HEK293 (cell line): ENCODE measurements at regions not wholly inside any gene's neighbourhood (a gene's known extent, or its start where the extent isn't known, plus 50 kb on each side); places are given as distances from the start of the nearest gene placed in this dataset.

ENCODE experiments used
- CTCF ChIA-PET: fragments of 350-600 bp; formaldehyde crosslinking; extraction: SDS; loops from one replicate; lab custom pipeline; 2021; ENCODE audit warnings: antibody characterized with exemption; lab: Yijun Ruan, JAX
- POLR2A ChIA-PET: fragments of 300-600 bp; formaldehyde crosslinking; extraction: SDS; loops from one replicate; lab custom pipeline; 2020; ENCODE audit warnings: antibody characterized with exemption, inconsistent platforms; lab: Yijun Ruan, JAX
- H3K27ac ChIP-seq: fragments of 200-500 bp; sonication (Bioruptor generic); 2 replicates; pipeline ENCODE4 v1.5.1; 2014; ENCODE audit warnings: low read depth, low read length, control low read depth, inconsistent platforms; ENCODE audit errors: extremely low read depth
- H3K36me3 ChIP-seq, 2 experiments: fragments of 200-500 bp in 1 of 2; sonication (Bioruptor generic) in 1 of 2; 1 replicate in 1 of 2; 2 replicates in 1 of 2; pipeline ENCODE4 v1.5.1; 2014 to 2017; ENCODE audit warnings: inconsistent platforms in 2 of 2, low read length in 2 of 2; ENCODE audit not compliant: control insufficient read depth in 2 of 2, insufficient read depth in 1 of 2
- H3K4me1 ChIP-seq: fragments of 200-500 bp; sonication (Bioruptor generic); 2 replicates; pipeline ENCODE4 v1.5.1; 2014; ENCODE audit warnings: mild to moderate bottlenecking, low read length, inconsistent platforms; ENCODE audit not compliant: control insufficient read depth, insufficient read depth
- H3K4me3 ChIP-seq: 2 replicates; pipeline ENCODE4 v1.5.1; 2011; ENCODE audit warnings: low read depth, mild to moderate bottlenecking, control low read depth, low read length, moderate library complexity
- H3K9me3 ChIP-seq: fragments of 200-500 bp; sonication (Bioruptor generic); 2 replicates; pipeline ENCODE4 v1.5.1; 2014; ENCODE audit warnings: low read depth, low read length, inconsistent platforms; ENCODE audit not compliant: control insufficient read depth, insufficient read depth
- BCL6B ChIP-seq: fragments of 450-650 bp; formaldehyde crosslinking; IDR thresholded peaks from 2 replicates; pipeline ENCODE4 v1.5.1; 2017; ENCODE audit warnings: missing biosample characterization, missing genetic modification characterization
- EGR2 ChIP-seq: fragments of 450-650 bp; formaldehyde crosslinking; IDR thresholded peaks from 2 replicates; pipeline ENCODE4 v1.5.1; 2016; ENCODE audit warnings: low read depth, missing biosample characterization, missing genetic modification characterization
- KLF17 ChIP-seq: fragments of 450-650 bp; formaldehyde crosslinking; IDR thresholded peaks from 2 replicates; pipeline ENCODE4 v1.5.1; 2016; ENCODE audit warnings: missing biosample characterization, missing genetic modification characterization
- KLF8 ChIP-seq: fragments of 450-650 bp; formaldehyde crosslinking; IDR thresholded peaks from 2 replicates; pipeline ENCODE4 v1.5.1; 2016; ENCODE audit warnings: missing biosample characterization, missing genetic modification characterization
- OSR2 ChIP-seq: fragments of 450-650 bp; formaldehyde crosslinking; IDR thresholded peaks from 2 replicates; pipeline ENCODE4 v1.5.1; 2016; ENCODE audit warnings: missing biosample characterization, missing genetic modification characterization
- RBAK ChIP-seq: fragments of 450-650 bp; formaldehyde crosslinking; IDR thresholded peaks from 2 replicates; pipeline ENCODE4 v1.5.1; 2016; ENCODE audit warnings: missing biosample characterization, missing genetic modification characterization
- REST ChIP-seq: fragments of 450-650 bp; formaldehyde crosslinking; IDR thresholded peaks from 2 replicates; pipeline ENCODE4 v1.5.1; 2016; ENCODE audit warnings: missing biosample characterization, missing genetic modification characterization
- ZBTB26 ChIP-seq: fragments of 450-650 bp; formaldehyde crosslinking; optimal IDR thresholded peaks from 2 replicates; pipeline ENCODE3; 2016; ENCODE audit warnings: missing biosample characterization, mild to moderate bottlenecking, missing genetic modification characterization
- ZFHX2 ChIP-seq: fragments of 450-650 bp; formaldehyde crosslinking; conservative IDR thresholded peaks from 2 replicates; pipeline ENCODE4 v1.5.1; 2016; ENCODE audit warnings: missing biosample characterization, missing genetic modification characterization
- ZFP3 ChIP-seq: fragments of 450-650 bp; formaldehyde crosslinking; IDR thresholded peaks from 2 replicates; pipeline ENCODE4 v1.5.1; 2016; ENCODE audit warnings: low read depth, missing biosample characterization, missing genetic modification characterization
- ZNF140 ChIP-seq: fragments of 450-650 bp; formaldehyde crosslinking; IDR thresholded peaks from 2 replicates; pipeline ENCODE4 v1.5.1; 2016; ENCODE audit warnings: missing biosample characterization, missing genetic modification characterization
- ZNF146 ChIP-seq: fragments of 450-650 bp; formaldehyde crosslinking; IDR thresholded peaks from 2 replicates; pipeline ENCODE4 v1.5.1; 2016; ENCODE audit warnings: missing biosample characterization, missing genetic modification characterization
- ZNF157 ChIP-seq: fragments of 450-650 bp; formaldehyde crosslinking; IDR thresholded peaks from 2 replicates; pipeline ENCODE4 v1.5.1; 2016; ENCODE audit warnings: missing biosample characterization, missing genetic modification characterization
- ZNF169 ChIP-seq: fragments of 450-650 bp; formaldehyde crosslinking; IDR thresholded peaks from 2 replicates; pipeline ENCODE4 v1.5.1; 2016; ENCODE audit warnings: missing biosample characterization, missing genetic modification characterization
- ZNF18 ChIP-seq: fragments of 450-650 bp; formaldehyde crosslinking; IDR thresholded peaks from 2 replicates; pipeline ENCODE4 v1.5.1; 2016; ENCODE audit warnings: missing biosample characterization, missing genetic modification characterization
- ZNF211 ChIP-seq: fragments of 450-650 bp; formaldehyde crosslinking; IDR thresholded peaks from 2 replicates; pipeline ENCODE4 v1.5.1; 2016; ENCODE audit warnings: low read depth, missing biosample characterization, missing genetic modification characterization
- ZNF24 ChIP-seq: fragments of 450-650 bp; formaldehyde crosslinking; IDR thresholded peaks from 2 replicates; pipeline ENCODE4 v1.5.1; 2016; ENCODE audit warnings: missing biosample characterization, missing genetic modification characterization
- ZNF248 ChIP-seq: fragments of 450-650 bp; formaldehyde crosslinking; IDR thresholded peaks from 2 replicates; pipeline ENCODE4 v1.5.1; 2017; ENCODE audit warnings: missing biosample characterization, missing genetic modification characterization
- ZNF292 ChIP-seq: fragments of 450-650 bp; formaldehyde crosslinking; IDR thresholded peaks from 2 replicates; pipeline ENCODE4 v1.5.1; 2016; ENCODE audit warnings: low read depth, missing biosample characterization, missing genetic modification characterization, borderline replicate concordance
- ZNF302 ChIP-seq: fragments of 450-650 bp; formaldehyde crosslinking; IDR thresholded peaks from 2 replicates; pipeline ENCODE4 v1.5.1; 2016; ENCODE audit warnings: missing biosample characterization, missing genetic modification characterization, low read depth
- ZNF311 ChIP-seq: fragments of 450-650 bp; formaldehyde crosslinking; IDR thresholded peaks from 2 replicates; pipeline ENCODE4 v1.5.1; 2017; ENCODE audit warnings: missing biosample characterization, missing genetic modification characterization, borderline replicate concordance
- ZNF394 ChIP-seq: fragments of 450-650 bp; formaldehyde crosslinking; IDR thresholded peaks from 2 replicates; pipeline ENCODE4 v1.5.1; 2016; ENCODE audit warnings: missing biosample characterization, missing genetic modification characterization, mild to moderate bottlenecking, moderate library complexity, borderline replicate concordance
- ZNF416 ChIP-seq: fragments of 450-650 bp; formaldehyde crosslinking; IDR thresholded peaks from 2 replicates; pipeline ENCODE4 v1.5.1; 2016; ENCODE audit warnings: missing biosample characterization, missing genetic modification characterization
- ZNF514 ChIP-seq: fragments of 450-650 bp; formaldehyde crosslinking; IDR thresholded peaks from 2 replicates; pipeline ENCODE4 v1.5.1; 2016; ENCODE audit warnings: missing biosample characterization, missing genetic modification characterization
- ZNF561 ChIP-seq: fragments of 450-650 bp; IDR thresholded peaks from 2 replicates; pipeline ENCODE4 v1.5.1; 2018; ENCODE audit warnings: missing biosample characterization, missing genetic modification characterization, borderline replicate concordance
- ZNF610 ChIP-seq: fragments of 450-650 bp; formaldehyde crosslinking; IDR thresholded peaks from 2 replicates; pipeline ENCODE4 v1.5.1; 2016; ENCODE audit warnings: missing biosample characterization, missing genetic modification characterization, borderline replicate concordance
- ZNF623 ChIP-seq: fragments of 450-650 bp; formaldehyde crosslinking; IDR thresholded peaks from 2 replicates; pipeline ENCODE4 v1.5.1; 2016; ENCODE audit warnings: missing biosample characterization, missing genetic modification characterization
- ZNF747 ChIP-seq: fragments of 450-650 bp; formaldehyde crosslinking; IDR thresholded peaks from 2 replicates; pipeline ENCODE4 v1.5.1; 2016; ENCODE audit warnings: missing biosample characterization, missing genetic modification characterization

GRCh38 chr21:19340303-19340702, 936.7 kb upstream of the TMPRSS15 start (continued):
- TF ChIP-seq BCL6B (tag by site-specific recombination) (no peak), ZNF169 (tag by site-specific recombination) (no peak), ZNF292 (no peak), EGR2 (tag by site-specific recombination) (no peak), KLF17 (tag by site-specific recombination) (no peak), ZNF248 (tag by site-specific recombination) (no peak), OSR2 (tag by site-specific recombination) (no peak)

GRCh38 chr21:19340954-19341353, 937.4 kb upstream of the TMPRSS15 start:
- Histone ChIP-seq H3K36me3 (no peaks in the 10 kb centered on the region), H3K27ac (no peak overlapping the region), H3K9me3 (no peaks in the 10 kb centered on the region; the same call in 1 of the 2 replicates), H3K4me3 (no peak overlapping the region), H3K4me1 (no peaks in the 10 kb centered on the region)
- CTCF ChIA-PET: interaction anchor here (0.9 kb wide), 1 partner anchor 167 kb away, joined by 3 read pairs; no protein-coding TSS in a partner anchor
- POLR2A ChIA-PET: no interaction called here
- TF ChIP-seq ZNF140 (no peak), ZNF623 (tag by site-specific recombination) (no peak), ZNF146 (no peak), KLF8 (tag by site-specific recombination) (no peak), ZNF416 (no peak), ZNF561 (tag by site-specific recombination) (no peak), ZNF394 (tag by site-specific recombination) (no peak), ZFHX2 (tag by site-specific recombination) (no peak)

- no peak overlapping the region for H3K27ac ChIP-seq
- H3K4me3 ChIP-seq: no peak overlapping the region
- H3K4me1 ChIP-seq: no peaks in the 10 kb centered on the region
- POLR2A ChIA-PET: no interaction called here
- TF ChIP-seq ZNF18 (tag by site-specific recombination): no peak
- no peak for TF ChIP-seq ZBTB26
- no peak for TF ChIP-seq ZNF514 (tag by site-specific recombination)
- no peak for TF ChIP-seq EGR2 (tag by site-specific recombination)
- no peak for TF ChIP-seq ZNF302 (tag by site-specific recombination)
- TF ChIP-seq ZNF211 (tag by site-specific recombination): no peak
- TF ChIP-seq ZFP3 (tag by site-specific recombination): no peak
- TF ChIP-seq ZNF747 (tag by site-specific recombination): no peak
- no peak for TF ChIP-seq RBAK (tag by site-specific recombination)
- no peak for TF ChIP-seq ZNF24 (tag by site-specific recombination)
- no peak for TF ChIP-seq ZNF311
- TF ChIP-seq REST (tag by site-specific recombination): no peak
- no peak for TF ChIP-seq ZNF610
- TF ChIP-seq ZNF157: no peak
- TF ChIP-seq, all 188 proteins: peak for 0
- CTCF ChIA-PET: no interaction called here
- Histone ChIP-seq H3K36me3 (no peaks in the 10 kb centered on the region), H3K9me3 (no peaks in the 10 kb centered on the region; the same call in 1 of the 2 replicates)
Measured at GRCh38 chr21:19343711-19344110, 940.1 kb upstream of the TMPRSS15 start.
